SK-N-SH treated with all-trans-retinoic acid at 6 μM for 48 hours (cell line): ENCODE measurements at regions not wholly inside any gene's neighbourhood (a gene's known extent, or its start where the extent isn't known, plus 50 kb on each side); places are given as distances from the start of the nearest gene placed in this dataset.

ENCODE experiments used
- ATAC-seq: fragments of 200-7000 bp; cut with Tn5 transposase; 3 replicates; pipeline ENCODE4 v1.9.1; 2020; ENCODE audit warnings: mild to moderate bottlenecking, moderate library complexity
- ARNTL ChIP-seq: fragments of 450-650 bp; formaldehyde crosslinking; IDR thresholded peaks from 2 replicates; pipeline ENCODE4 v1.5.0; 2020; ENCODE audit warnings: low read depth, mild to moderate bottlenecking, moderate library complexity, borderline replicate concordance
- CSDC2 ChIP-seq: fragments of 250-450 bp; sonication (Bioruptor Pico); IDR thresholded peaks from 2 replicates; pipeline ENCODE4 v1.5.0; 2020; ENCODE audit warnings: mild to moderate bottlenecking, moderate library complexity
- ESRRG ChIP-seq: fragments of 250-450 bp; sonication (Bioruptor Pico); IDR thresholded peaks from 2 replicates; pipeline ENCODE4 v1.6.1; 2021; ENCODE audit warnings: mild to moderate bottlenecking
- GLIS3 ChIP-seq: fragments of 250-450 bp; sonication (Bioruptor Pico); IDR thresholded peaks from 2 replicates; pipeline ENCODE4 v1.5.0; 2020; ENCODE audit warnings: mild to moderate bottlenecking, moderate library complexity
- ISL1 ChIP-seq: fragments of 250-450 bp; sonication (Bioruptor Pico); IDR thresholded peaks from 2 replicates; pipeline ENCODE4 v2.1.2; 2022; ENCODE audit warnings: mild to moderate bottlenecking, moderate library complexity
- OSR1 ChIP-seq: fragments of 250-450 bp; sonication (Bioruptor Pico); IDR thresholded peaks from 2 replicates; pipeline ENCODE4 v1.8.0; 2022; ENCODE audit warnings: moderate library complexity, mild to moderate bottlenecking, inconsistent platforms
- RARB ChIP-seq: fragments of 250-450 bp; sonication (Bioruptor Pico); IDR thresholded peaks from 2 replicates; pipeline ENCODE4 v1.8.0; 2021; ENCODE audit warnings: mild to moderate bottlenecking, moderate library complexity
- SNAI2 ChIP-seq: fragments of 250-450 bp; sonication (Bioruptor Pico); IDR thresholded peaks from 2 replicates; pipeline ENCODE4 v1.5.0; 2020; ENCODE audit warnings: mild to moderate bottlenecking, moderate library complexity
- TCF4 ChIP-seq: fragments of 250-450 bp; sonication (Bioruptor Pico); IDR thresholded peaks from 2 replicates; pipeline ENCODE4 v1.8.0; 2021; ENCODE audit warnings: mild to moderate bottlenecking, moderate library complexity, borderline replicate concordance
- TOX ChIP-seq: fragments of 250-450 bp; sonication (Bioruptor Pico); IDR thresholded peaks from 2 replicates; pipeline ENCODE4 v1.8.0; 2021; ENCODE audit warnings: mild to moderate bottlenecking, moderate library complexity, borderline replicate concordance
- ZC3H10 ChIP-seq: fragments of 250-450 bp; sonication (Bioruptor Pico); IDR thresholded peaks from 2 replicates; pipeline ENCODE4 v1.5.1; 2021; ENCODE audit warnings: mild to moderate bottlenecking, moderate library complexity
- ZFP3 ChIP-seq: fragments of 250-450 bp; sonication (Bioruptor Pico); IDR thresholded peaks from 2 replicates; pipeline ENCODE4 v1.5.0; 2020; ENCODE audit warnings: mild to moderate bottlenecking, moderate library complexity
- ZFP30 ChIP-seq: fragments of 450-650 bp; formaldehyde crosslinking; IDR thresholded peaks from 2 replicates; pipeline ENCODE4 v1.5.0; 2022; ENCODE audit warnings: mild to moderate bottlenecking, moderate library complexity
- ZNF565 ChIP-seq: fragments of 450-650 bp; formaldehyde crosslinking; conservative IDR thresholded peaks from 2 replicates; pipeline ENCODE4 v1.5.0; 2020; ENCODE audit warnings: low read depth, mild to moderate bottlenecking, moderate library complexity
- ZNF70 ChIP-seq: fragments of 450-650 bp; formaldehyde crosslinking; IDR thresholded peaks from 2 replicates; pipeline ENCODE4 v1.5.0; 2020; ENCODE audit warnings: mild to moderate bottlenecking, moderate library complexity
- ZNF8 ChIP-seq: fragments of 450-650 bp; formaldehyde crosslinking; IDR thresholded peaks from 2 replicates; pipeline ENCODE4 v1.5.0; 2020; ENCODE audit warnings: mild to moderate bottlenecking, moderate library complexity
- TF ChIP-seq, protein P1 (sequence below): fragments of 250-450 bp; sonication (Bioruptor Pico); IDR thresholded peaks from 2 replicates; pipeline ENCODE4 v1.5.0; 2020; ENCODE audit warnings: mild to moderate bottlenecking, moderate library complexity
- TF ChIP-seq, protein P2 (sequence below): fragments of 250-450 bp; sonication (Bioruptor Pico); IDR thresholded peaks from 2 replicates; pipeline ENCODE4 v1.8.0; 2020; ENCODE audit warnings: mild to moderate bottlenecking, moderate library complexity, borderline replicate concordance
- TF ChIP-seq, protein P3 (sequence below): fragments of 250-450 bp; sonication (Bioruptor Pico); IDR thresholded peaks from 2 replicates; pipeline ENCODE4 v1.5.1; 2021; ENCODE audit warnings: mild to moderate bottlenecking, moderate library complexity
- TF ChIP-seq, protein P4 (sequence below): fragments of 250-450 bp; sonication (Bioruptor Pico); IDR thresholded peaks from 2 replicates; pipeline ENCODE4 v1.5.1; 2020; ENCODE audit warnings: low read depth, mild to moderate bottlenecking, moderate library complexity
- TF ChIP-seq, protein P5 (sequence below): fragments of 250-450 bp; sonication (Bioruptor Pico); IDR thresholded peaks from 2 replicates; pipeline ENCODE4 v1.8.0; 2021; ENCODE audit warnings: low read depth, mild to moderate bottlenecking, moderate library complexity, borderline replicate concordance

DNA sequence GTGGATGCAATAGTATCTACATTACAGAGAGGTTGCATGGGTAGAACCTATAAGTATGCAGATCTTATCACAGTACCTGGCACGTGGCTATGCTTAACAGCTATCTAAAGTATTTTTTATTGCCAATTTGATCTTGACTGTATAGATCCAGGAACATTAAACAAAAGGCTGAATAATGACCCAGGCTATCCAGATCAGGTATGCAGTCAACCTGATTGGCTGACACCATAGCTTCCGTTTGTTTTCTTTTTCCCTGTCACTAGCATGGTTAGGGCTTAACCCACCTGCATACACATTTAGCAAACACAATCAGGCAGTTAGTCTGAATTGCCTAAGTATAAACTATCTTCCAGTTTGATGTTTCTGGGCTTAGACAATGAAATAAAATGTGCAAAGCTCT is 264.9 kb upstream of the PLXNA2 start (continued):
- TF ChIP-seq, protein P1, sequence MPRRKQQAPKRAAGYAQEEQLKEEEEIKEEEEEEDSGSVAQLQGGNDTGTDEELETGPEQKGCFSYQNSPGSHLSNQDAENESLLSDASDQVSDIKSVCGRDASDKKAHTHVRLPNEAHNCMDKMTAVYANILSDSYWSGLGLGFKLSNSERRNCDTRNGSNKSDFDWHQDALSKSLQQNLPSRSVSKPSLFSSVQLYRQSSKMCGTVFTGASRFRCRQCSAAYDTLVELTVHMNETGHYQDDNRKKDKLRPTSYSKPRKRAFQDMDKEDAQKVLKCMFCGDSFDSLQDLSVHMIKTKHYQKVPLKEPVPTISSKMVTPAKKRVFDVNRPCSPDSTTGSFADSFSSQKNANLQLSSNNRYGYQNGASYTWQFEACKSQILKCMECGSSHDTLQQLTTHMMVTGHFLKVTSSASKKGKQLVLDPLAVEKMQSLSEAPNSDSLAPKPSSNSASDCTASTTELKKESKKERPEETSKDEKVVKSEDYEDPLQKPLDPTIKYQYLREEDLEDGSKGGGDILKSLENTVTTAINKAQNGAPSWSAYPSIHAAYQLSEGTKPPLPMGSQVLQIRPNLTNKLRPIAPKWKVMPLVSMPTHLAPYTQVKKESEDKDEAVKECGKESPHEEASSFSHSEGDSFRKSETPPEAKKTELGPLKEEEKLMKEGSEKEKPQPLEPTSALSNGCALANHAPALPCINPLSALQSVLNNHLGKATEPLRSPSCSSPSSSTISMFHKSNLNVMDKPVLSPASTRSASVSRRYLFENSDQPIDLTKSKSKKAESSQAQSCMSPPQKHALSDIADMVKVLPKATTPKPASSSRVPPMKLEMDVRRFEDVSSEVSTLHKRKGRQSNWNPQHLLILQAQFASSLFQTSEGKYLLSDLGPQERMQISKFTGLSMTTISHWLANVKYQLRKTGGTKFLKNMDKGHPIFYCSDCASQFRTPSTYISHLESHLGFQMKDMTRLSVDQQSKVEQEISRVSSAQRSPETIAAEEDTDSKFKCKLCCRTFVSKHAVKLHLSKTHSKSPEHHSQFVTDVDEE (CRISPR knock-in tag): no peak

DNA sequence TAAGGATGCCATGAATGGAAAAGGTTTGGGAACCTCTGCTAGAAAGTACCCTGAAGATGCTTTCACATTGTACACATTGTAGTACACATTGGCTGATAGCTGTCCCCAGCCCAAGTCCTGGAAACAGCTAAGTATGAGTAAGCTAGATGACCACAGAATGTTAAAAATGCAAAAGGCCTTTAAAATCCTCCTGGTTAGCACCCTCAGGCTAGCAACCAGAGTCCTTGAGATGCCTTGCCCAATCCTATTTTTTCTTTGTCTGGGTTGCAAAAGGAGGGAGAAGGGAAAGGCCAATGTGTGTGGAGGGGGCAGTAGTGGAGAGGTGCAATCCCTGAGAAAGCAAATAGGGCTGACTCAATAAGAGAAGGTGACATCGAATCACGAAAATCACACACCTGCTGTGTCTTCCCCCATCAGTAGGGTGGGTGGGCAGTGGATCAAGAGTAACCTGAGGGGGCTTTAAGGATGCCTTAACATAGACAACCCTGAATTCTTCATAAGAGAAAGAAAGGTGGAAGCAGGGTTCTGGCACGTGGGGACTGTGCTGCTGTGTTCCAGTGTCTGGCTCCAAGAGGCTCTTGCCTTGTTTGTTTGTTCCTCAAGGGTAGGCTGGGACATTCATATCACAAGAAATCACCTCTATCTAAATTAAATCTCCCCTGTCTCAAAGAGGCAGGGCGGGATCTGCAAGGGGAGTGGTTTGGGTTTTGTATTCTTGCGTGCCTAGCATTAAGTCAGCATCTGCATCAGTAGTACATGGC is 266.2 kb upstream of the PLXNA2 start:
- ATAC-seq: peak; percentile 91

DNA sequence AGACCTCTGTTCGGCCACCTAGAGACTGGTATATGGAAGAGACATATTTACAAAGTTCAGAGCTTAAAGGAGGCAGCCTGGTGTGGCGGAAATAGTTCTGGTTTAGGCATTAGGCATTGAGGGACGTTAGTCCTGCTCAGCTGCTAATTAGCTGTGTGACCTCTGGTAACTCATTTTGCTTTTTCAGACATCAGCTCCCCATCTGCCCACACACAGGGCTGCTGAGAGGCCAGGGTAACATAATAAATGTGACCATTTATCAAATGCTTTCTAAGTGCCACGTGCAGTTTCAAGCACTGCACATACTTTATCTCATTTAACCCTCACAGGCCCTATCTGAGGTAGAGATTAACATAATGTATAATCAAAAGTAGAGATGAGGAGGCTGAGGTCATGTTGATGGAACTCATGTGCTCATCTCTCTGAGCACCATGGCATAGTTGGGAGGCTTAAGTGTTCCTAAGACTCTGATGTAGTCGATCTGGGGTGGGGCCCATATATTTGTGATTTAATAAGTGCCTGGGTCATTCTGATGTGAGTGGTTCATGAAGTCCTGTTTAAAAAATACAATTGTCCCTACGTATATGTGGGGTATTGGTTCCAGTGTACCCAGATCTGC is 267.2 kb upstream of the PLXNA2 start:
- TF ChIP-seq ZFP30 (CRISPR knock-in tag) (no peak), TCF4 (peak; percentile 37; the same call in 1 of the 2 replicates)
- peak; percentile 23; the same call in 1 of the 3 replicates for ATAC-seq

More for the DNA sequence above, 266.2 kb upstream of the PLXNA2 start:
- no peak for TF ChIP-seq ZFP3 (CRISPR knock-in tag)
- no peak for TF ChIP-seq ARNTL (CRISPR knock-in tag)
- TF ChIP-seq, protein P2, sequence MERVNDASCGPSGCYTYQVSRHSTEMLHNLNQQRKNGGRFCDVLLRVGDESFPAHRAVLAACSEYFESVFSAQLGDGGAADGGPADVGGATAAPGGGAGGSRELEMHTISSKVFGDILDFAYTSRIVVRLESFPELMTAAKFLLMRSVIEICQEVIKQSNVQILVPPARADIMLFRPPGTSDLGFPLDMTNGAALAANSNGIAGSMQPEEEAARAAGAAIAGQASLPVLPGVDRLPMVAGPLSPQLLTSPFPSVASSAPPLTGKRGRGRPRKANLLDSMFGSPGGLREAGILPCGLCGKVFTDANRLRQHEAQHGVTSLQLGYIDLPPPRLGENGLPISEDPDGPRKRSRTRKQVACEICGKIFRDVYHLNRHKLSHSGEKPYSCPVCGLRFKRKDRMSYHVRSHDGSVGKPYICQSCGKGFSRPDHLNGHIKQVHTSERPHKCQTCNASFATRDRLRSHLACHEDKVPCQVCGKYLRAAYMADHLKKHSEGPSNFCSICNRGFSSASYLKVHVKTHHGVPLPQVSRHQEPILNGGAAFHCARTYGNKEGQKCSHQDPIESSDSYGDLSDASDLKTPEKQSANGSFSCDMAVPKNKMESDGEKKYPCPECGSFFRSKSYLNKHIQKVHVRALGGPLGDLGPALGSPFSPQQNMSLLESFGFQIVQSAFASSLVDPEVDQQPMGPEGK: no peak
- TF ChIP-seq CSDC2 (CRISPR knock-in tag): no peak

DNA sequence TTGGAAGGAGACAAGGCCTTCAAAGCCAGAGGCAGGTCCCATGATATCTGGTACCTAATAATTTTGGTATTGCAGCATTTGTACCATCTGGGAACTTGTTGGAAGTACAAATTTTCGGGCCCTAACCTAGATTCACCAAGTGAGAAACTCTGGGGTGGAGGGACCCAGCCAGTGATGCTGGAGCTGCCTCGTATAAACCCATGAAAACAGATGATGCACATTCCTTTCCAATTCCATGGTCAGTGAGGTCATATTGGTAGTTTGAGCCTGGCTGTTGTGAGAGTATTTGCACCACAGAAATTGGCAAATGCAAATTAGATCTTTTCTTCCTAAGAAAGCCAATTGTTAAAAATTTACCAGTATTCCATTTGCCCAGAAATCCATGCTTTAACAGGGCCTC is 269.6 kb upstream of the PLXNA2 start:
- ATAC-seq: no peak
- TF ChIP-seq ZNF70 (CRISPR knock-in tag): no peak
- TF ChIP-seq OSR1 (CRISPR knock-in tag): no peak
- no peak for TF ChIP-seq CSDC2 (CRISPR knock-in tag)
- TF ChIP-seq ESRRG (CRISPR knock-in tag): no peak
- no peak for TF ChIP-seq ZC3H10 (CRISPR knock-in tag)
- TF ChIP-seq ZNF565 (CRISPR knock-in tag): no peak
- TF ChIP-seq, protein P3, sequence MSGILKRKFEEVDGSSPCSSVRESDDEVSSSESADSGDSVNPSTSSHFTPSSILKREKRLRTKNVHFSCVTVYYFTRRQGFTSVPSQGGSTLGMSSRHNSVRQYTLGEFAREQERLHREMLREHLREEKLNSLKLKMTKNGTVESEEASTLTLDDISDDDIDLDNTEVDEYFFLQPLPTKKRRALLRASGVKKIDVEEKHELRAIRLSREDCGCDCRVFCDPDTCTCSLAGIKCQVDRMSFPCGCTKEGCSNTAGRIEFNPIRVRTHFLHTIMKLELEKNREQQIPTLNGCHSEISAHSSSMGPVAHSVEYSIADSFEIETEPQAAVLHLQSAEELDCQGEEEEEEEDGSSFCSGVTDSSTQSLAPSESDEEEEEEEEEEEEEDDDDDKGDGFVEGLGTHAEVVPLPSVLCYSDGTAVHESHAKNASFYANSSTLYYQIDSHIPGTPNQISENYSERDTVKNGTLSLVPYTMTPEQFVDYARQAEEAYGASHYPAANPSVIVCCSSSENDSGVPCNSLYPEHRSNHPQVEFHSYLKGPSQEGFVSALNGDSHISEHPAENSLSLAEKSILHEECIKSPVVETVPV (CRISPR knock-in tag): no peak
- no peak for TF ChIP-seq SNAI2
- no peak for TF ChIP-seq GLIS3 (CRISPR knock-in tag)
- no peak for TF ChIP-seq TOX (CRISPR knock-in tag)
- TF ChIP-seq, protein P4, sequence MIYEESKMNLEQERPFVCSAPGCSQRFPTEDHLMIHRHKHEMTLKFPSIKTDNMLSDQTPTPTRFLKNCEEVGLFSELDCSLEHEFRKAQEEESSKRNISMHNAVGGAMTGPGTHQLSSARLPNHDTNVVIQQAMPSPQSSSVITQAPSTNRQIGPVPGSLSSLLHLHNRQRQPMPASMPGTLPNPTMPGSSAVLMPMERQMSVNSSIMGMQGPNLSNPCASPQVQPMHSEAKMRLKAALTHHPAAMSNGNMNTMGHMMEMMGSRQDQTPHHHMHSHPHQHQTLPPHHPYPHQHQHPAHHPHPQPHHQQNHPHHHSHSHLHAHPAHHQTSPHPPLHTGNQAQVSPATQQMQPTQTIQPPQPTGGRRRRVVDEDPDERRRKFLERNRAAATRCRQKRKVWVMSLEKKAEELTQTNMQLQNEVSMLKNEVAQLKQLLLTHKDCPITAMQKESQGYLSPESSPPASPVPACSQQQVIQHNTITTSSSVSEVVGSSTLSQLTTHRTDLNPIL (CRISPR knock-in tag): no peak

DNA sequence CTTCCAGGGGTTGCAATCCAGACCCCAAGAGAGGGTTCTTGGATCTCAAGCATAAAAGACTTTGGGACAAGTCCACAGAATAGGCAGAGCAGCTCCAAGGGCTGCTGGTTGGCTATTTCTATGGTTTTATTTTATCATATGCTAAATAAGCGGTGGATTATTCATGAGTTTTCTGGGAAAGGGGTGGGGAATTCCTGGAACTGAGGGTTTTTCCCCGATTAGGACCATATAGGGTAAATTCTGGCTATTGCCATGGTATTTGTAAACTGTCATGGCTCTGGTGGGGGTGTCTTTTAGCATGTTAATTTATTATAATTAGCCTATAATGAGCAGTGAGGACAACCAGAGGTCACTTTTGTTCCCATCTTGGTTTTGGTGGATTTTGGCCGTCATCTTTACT is 270.9 kb upstream of the PLXNA2 start:
- ATAC-seq: no peak
- TF ChIP-seq GLIS3 (CRISPR knock-in tag) (no peak), ZFP30 (CRISPR knock-in tag) (no peak), ZC3H10 (CRISPR knock-in tag) (no peak), RARB (no peak), OSR1 (CRISPR knock-in tag) (no peak), ZNF8 (no peak), ZNF70 (CRISPR knock-in tag) (no peak), ARNTL (CRISPR knock-in tag) (no peak), SNAI2 (no peak), ISL1 (CRISPR knock-in tag) (no peak)
- TF ChIP-seq, protein P2: no peak
- TF ChIP-seq, protein P5, sequence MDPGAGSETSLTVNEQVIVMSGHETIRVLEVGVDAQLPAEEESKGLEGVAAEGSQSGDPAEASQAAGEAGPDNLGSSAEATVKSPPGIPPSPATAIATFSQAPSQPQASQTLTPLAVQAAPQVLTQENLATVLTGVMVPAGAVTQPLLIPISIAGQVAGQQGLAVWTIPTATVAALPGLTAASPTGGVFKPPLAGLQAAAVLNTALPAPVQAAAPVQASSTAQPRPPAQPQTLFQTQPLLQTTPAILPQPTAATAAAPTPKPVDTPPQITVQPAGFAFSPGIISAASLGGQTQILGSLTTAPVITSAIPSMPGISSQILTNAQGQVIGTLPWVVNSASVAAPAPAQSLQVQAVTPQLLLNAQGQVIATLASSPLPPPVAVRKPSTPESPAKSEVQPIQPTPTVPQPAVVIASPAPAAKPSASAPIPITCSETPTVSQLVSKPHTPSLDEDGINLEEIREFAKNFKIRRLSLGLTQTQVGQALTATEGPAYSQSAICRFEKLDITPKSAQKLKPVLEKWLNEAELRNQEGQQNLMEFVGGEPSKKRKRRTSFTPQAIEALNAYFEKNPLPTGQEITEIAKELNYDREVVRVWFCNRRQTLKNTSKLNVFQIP (CRISPR knock-in tag): no peak
- TF ChIP-seq, protein P3 (CRISPR knock-in tag): no peak
